ENCODE measurements at regions not wholly inside any gene's neighbourhood (a gene's known extent, or its start where the extent isn't known, plus 50 kb on each side); places are given as distances from the start of the nearest gene placed in this dataset.

- POLR2A ChIA-PET, result no interaction called here
- H3K27ac ChIP-seq (ENCODE audit: low read depth, low read length), result no peak overlapping the region
- no peaks in the 10 kb centered on the region; the same call in 1 of the 2 replicates for H3K9me3 ChIP-seq (ENCODE audit: control insufficient read depth, insufficient read depth, low read length)
- no peaks in the 10 kb centered on the region for H3K27me3 ChIP-seq (ENCODE audit: control insufficient read depth, insufficient read depth, low read length)
- H3K4me3 ChIP-seq (ENCODE audit: low read depth, low read length), result no peak overlapping the region
- TF ChIP-seq CTCF (IDR thresholded peaks at IDR 0.05; ENCODE audit: low read depth, low read length), result no peak
- CTCF ChIA-PET, result no interaction called here
- no peak for DNase-seq (ENCODE audit: low read depth, low spot score)
These were observed 137.5 kb upstream of the DAP start for GRCh38 chr5:10898514-10898913.

- CTCF ChIA-PET, result interaction anchor here (1.3 kb wide), 1 partner anchor 29 kb away, joined by 5 read pairs; no protein-coding TSS in a partner anchor
- DNase-seq (ENCODE audit: low read depth, low spot score), result no peak
- no peaks in the 10 kb centered on the region for H3K27me3 ChIP-seq (ENCODE audit: control insufficient read depth, insufficient read depth, low read length)
- H3K9me3 ChIP-seq (ENCODE audit: control insufficient read depth, insufficient read depth, low read length), result peaks cover 2% of the 10 kb centered on the region; the same call in 1 of the 2 replicates
- POLR2A ChIA-PET, result no interaction called here
- no peak overlapping the region for H3K27ac ChIP-seq (ENCODE audit: low read depth, low read length)
- H3K4me3 ChIP-seq (ENCODE audit: low read depth, low read length), result no peak overlapping the region
- no peak for TF ChIP-seq CTCF (IDR thresholded peaks at IDR 0.05; ENCODE audit: low read depth, low read length)
These were observed 135.0 kb upstream of the DAP start for GRCh38 chr5:10896016-10896415.

GRCh38 chr5:10894445-10895054 is 133.5 kb upstream of the DAP start:
- CTCF ChIA-PET, result interaction anchor here (0.6 kb wide), 1 partner anchor 21 kb away, joined by 3 read pairs; no protein-coding TSS in a partner anchor
- Histone ChIP-seq H3K27me3 (ENCODE audit: control insufficient read depth, insufficient read depth, low read length) (no peaks in the 10 kb centered on the region), H3K9me3 (ENCODE audit: control insufficient read depth, insufficient read depth, low read length) (peaks cover 10% of the 10 kb centered on the region; the same call in 1 of the 2 replicates), H3K4me3 (ENCODE audit: low read depth, low read length) (no peak overlapping the region), H3K27ac (ENCODE audit: low read depth, low read length) (no peak overlapping the region)
- POLR2A ChIA-PET, result no interaction called here
- no peak for DNase-seq (ENCODE audit: low read depth, low spot score)
- no peak for TF ChIP-seq CTCF (IDR thresholded peaks at IDR 0.05; ENCODE audit: low read depth, low read length)

GRCh38 chr5:10892911-10893215 is 131.8 kb upstream of the DAP start:
- POLR2A ChIA-PET, result no interaction called here
- no peak overlapping the region for H3K4me3 ChIP-seq (ENCODE audit: low read depth, low read length)
- TF ChIP-seq CTCF (IDR thresholded peaks at IDR 0.05; ENCODE audit: low read depth, low read length), result no peak
- CTCF ChIA-PET, result no interaction called here
- H3K27me3 ChIP-seq (ENCODE audit: control insufficient read depth, insufficient read depth, low read length), result no peaks in the 10 kb centered on the region
- DNase-seq (ENCODE audit: low read depth, low spot score), result no peak
- no peak overlapping the region for H3K27ac ChIP-seq (ENCODE audit: low read depth, low read length)
- H3K9me3 ChIP-seq (ENCODE audit: control insufficient read depth, insufficient read depth, low read length), result peaks cover 15% of the 10 kb centered on the region; the same call in 1 of the 2 replicates

- Histone ChIP-seq H3K9me3 (ENCODE audit: control insufficient read depth, insufficient read depth, low read length) (peaks cover 15% of the 10 kb centered on the region; the same call in 1 of the 2 replicates), H3K27ac (ENCODE audit: low read depth, low read length) (no peak overlapping the region), H3K4me3 (ENCODE audit: low read depth, low read length) (no peak overlapping the region), H3K27me3 (ENCODE audit: control insufficient read depth, insufficient read depth, low read length) (no peaks in the 10 kb centered on the region)
- no peak for DNase-seq (ENCODE audit: low read depth, low spot score)
- ChIA-PET POLR2A (no interaction called here), CTCF (no interaction called here)
- TF ChIP-seq CTCF (IDR thresholded peaks at IDR 0.05; ENCODE audit: low read depth, low read length), result no peak
These were observed 131.3 kb upstream of the DAP start for GRCh38 chr5:10892147-10892910.

Data from AG04450 (cell line).